ENCODE measurements at regions not wholly inside any gene's neighbourhood (a gene's known extent, or its start where the extent isn't known, plus 50 kb on each side); places are given as distances from the start of the nearest gene placed in this dataset.
A peak's percentile ranks its signal among the peaks of the same experiment; 100 is the strongest.
"Not testable (repeated sequence)": the region's sequence is repeated elsewhere in the genome, so short reads cannot be mapped to it uniquely, and the experiment has no call there.

DNA sequence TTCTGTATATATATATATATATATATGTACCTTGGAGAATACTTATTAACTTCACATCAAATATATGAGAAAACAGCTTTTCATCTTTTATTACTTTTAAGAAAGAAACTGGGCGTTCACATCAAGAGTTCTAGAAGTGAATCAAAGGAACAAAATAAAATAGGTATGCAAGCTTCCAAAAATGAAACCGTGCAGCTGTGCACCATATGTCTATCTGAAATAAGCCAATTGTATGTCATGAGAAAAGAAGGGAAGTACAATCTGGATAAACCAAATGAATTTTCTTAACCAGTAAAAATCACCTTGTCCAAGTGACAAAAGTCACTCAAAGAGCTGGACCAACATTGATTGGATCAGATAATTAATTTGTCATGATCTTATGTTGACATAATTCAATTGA lies 405.4 kb upstream of the TECRL start:
- DNase-seq (ENCODE audit: low read depth in 1 of 2, low spot score in 2 of 2): no peak
- no peaks in the 10 kb centered on the region for H3K27me3 ChIP-seq (replicated peaks)
- H3K27ac ChIP-seq: no peak overlapping the region
- H3K36me3 ChIP-seq: no peaks in the 10 kb centered on the region
- H3K9me3 ChIP-seq (replicated peaks): no peaks in the 10 kb centered on the region
- no peak overlapping the region for H3K4me3 ChIP-seq
- H3K4me1 ChIP-seq (replicated peaks): no peaks in the 10 kb centered on the region

DNA sequence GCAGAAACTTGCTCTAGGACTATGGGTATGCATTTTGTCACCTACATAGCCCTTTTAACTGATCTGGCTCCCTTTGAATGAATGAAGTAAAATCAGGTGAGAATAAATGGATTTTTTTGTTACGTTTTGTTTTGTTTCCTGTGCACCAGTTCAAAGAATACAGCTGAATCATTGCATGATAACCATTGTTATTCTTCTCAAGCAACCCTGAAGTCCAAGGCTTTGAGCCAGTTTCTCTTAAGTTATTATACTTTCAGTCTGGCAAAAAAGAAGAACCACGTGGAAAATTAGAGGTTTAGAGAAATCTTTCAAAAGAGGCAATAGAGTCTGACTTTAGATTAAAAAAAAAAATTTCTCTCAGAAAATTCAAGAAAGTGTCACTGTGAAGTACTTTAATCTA lies 398.6 kb upstream of the TECRL start:
- Histone ChIP-seq H3K27me3 (replicated peaks) (no peaks in the 10 kb centered on the region), H3K27ac (no peak overlapping the region), H3K36me3 (no peaks in the 10 kb centered on the region), H3K9me3 (replicated peaks) (no peaks in the 10 kb centered on the region; the same call in 1 of the 2 replicates), H3K4me1 (replicated peaks) (no peaks in the 10 kb centered on the region), H3K4me3 (no peak overlapping the region)
- no peak for DNase-seq (ENCODE audit: low read depth in 1 of 2, low spot score in 2 of 2)

DNA sequence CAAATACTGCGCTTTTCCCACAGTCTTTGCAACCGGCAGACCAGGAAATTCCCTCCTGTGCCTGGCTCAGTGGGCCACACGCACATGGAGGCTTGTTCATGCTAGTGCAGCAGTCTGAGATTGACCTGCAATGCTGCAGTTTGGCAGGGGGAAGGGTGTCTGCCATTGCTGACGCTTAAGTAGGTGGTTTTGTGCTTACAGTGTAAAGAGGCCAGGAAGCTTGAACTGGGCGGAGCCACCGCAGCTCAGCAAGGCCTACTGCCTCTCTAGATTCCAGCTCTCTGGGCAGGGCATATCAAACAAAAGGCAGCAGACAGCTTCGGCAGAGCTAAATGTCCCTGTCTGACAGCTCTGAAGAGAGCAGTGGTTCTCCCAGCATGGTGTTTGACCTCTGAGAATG lies 390.5 kb upstream of the TECRL start:
- Histone ChIP-seq H3K4me1 (replicated peaks) (no peaks in the 10 kb centered on the region), H3K27me3 (replicated peaks) (no peaks in the 10 kb centered on the region), H3K27ac (no peak overlapping the region), H3K36me3 (no peaks in the 10 kb centered on the region), H3K9me3 (replicated peaks) (no peaks in the 10 kb centered on the region), H3K4me3 (no peak overlapping the region)
- no peak for DNase-seq (ENCODE audit: low read depth in 1 of 2, low spot score in 2 of 2)

DNA sequence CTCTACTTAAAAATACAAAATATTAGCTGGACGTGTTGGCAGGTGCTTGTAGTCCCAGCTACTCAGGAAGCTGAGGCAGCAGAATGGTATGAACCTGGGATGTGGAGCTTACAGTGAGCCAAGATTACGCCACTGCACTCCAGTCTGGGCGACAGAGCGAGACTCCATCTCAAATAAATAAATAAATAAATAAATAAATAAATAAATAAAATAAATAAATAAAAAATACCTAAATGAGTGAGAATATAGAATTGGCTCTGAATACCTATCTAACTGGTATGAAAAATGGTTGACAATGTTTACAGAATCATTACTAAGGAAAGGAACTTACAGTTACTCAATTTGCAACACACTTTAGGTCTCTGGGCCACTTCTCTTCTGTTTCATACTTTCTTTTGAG lies 389.6 kb upstream of the TECRL start:
- H3K4me3 ChIP-seq; DNase-seq (ENCODE audit: low read depth in 1 of 2, low spot score in 2 of 2); H3K36me3 ChIP-seq; H3K9me3 ChIP-seq (replicated peaks); H3K27ac ChIP-seq; H3K4me1 ChIP-seq (replicated peaks); H3K27me3 ChIP-seq (replicated peaks): not testable (repeated sequence)

DNA sequence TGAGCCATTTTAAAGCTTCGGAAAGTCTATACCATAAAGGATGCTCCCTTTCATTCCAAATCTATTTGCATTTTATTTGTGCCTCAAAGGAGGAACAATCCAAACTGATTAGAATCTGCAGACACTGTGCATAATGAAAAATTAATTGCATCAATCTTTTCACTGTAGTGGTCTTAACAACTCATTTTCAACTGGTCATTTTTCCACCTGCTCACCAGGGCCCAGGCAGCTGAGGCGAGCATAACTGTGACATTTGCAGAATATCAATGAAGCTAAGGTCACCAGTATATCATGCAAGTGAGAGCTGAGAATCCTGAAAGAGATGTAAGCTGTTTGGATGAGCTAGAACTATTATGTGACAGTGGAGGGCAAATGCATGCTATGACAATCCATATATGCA lies 387.3 kb upstream of the TECRL start:
- Histone ChIP-seq H3K4me1 (replicated peaks) (no peaks in the 10 kb centered on the region), H3K27me3 (replicated peaks) (no peaks in the 10 kb centered on the region), H3K4me3 (no peak overlapping the region), H3K9me3 (replicated peaks) (no peaks in the 10 kb centered on the region), H3K27ac (no peak overlapping the region), H3K36me3 (no peaks in the 10 kb centered on the region)
- no peak for DNase-seq (ENCODE audit: low read depth in 1 of 2, low spot score in 2 of 2)

DNA sequence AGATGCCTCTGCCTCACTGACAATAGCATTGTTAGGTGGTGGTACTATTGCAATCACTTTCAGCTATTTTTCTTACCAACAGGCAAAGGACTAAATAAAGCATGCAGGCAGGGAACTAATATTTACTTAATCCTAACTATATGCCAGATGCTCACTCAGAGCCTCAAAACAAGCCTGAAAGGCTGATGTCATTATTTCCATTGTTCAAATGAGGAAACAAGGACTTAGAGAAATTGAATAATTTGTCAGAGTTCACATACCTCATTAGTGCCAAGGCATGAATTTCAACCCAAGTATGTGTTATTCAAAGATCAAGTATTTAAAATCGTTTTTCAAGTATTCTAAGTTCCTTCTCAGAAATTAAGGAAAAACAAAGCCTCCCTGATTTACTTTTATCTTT lies 374.9 kb upstream of the TECRL start:
- peak in 1 of 2 experiments; percentile 10 for DNase-seq (ENCODE audit: low read depth in 1 of 2, low spot score in 2 of 2)
- H3K4me3 ChIP-seq: no peak overlapping the region
- no peaks in the 10 kb centered on the region for H3K9me3 ChIP-seq (replicated peaks)
- H3K4me1 ChIP-seq (replicated peaks): no peaks in the 10 kb centered on the region
- no peak overlapping the region for H3K27ac ChIP-seq
- H3K27me3 ChIP-seq (replicated peaks): no peaks in the 10 kb centered on the region
- no peaks in the 10 kb centered on the region for H3K36me3 ChIP-seq

DNA sequence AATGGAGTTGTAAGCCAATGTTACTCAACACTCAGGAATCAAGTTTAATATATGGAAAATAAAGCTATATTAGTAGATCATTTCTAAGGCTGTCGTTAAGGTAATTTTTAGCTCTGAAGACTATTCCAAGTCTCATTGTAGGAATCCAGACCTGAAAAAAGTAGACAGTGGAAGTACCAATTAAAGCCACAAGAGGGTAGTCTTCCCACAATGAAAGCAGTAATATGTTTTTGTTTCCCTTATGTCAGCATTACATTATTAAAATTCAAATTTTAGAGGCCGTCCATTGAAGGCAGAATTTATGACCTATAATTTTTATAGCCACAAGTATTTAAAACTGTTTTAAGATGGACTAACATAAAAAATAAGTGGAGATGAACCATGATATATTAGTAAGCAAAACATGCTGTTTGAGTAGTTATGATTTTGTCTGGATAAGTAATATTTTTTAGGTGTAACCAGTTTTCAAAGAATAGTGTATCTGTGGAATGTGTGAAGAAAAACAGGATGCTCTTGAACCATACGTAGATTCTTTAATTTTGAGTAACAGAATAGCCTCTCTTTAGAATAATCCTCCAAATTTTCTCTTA lies 372.6 kb upstream of the TECRL start:
- H3K9me3 ChIP-seq (replicated peaks): no peaks in the 10 kb centered on the region
- H3K27ac ChIP-seq: no peak overlapping the region
- no peak overlapping the region for H3K4me3 ChIP-seq
- peak in 1 of 2 experiments; percentile 14 for DNase-seq (ENCODE audit: low read depth in 1 of 2, low spot score in 2 of 2)
- H3K36me3 ChIP-seq: no peaks in the 10 kb centered on the region
- no peaks in the 10 kb centered on the region for H3K4me1 ChIP-seq (replicated peaks)
- H3K27me3 ChIP-seq (replicated peaks): no peaks in the 10 kb centered on the region

DNA sequence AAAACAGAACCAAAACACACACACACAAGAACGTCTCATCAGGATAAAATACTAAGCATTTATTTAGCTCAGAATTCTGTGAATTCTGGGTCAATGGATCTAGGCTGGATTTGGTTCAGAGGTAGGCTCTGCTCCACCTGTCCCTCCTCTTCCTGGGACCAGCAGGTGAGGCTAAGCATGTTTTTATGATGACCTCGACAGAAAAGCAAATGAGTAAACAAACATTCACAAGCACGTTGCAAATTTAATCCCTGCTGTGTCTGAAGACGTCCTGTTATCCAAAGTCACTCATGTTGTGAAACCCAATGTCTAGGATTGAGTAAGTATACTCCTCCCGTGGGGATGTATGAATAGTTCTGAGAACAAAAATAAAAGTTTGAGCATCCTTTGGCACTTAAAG lies 371.4 kb upstream of the TECRL start:
- Histone ChIP-seq H3K36me3 (no peaks in the 10 kb centered on the region), H3K27me3 (replicated peaks) (no peaks in the 10 kb centered on the region), H3K27ac (no peak overlapping the region), H3K4me1 (replicated peaks) (no peaks in the 10 kb centered on the region), H3K4me3 (no peak overlapping the region), H3K9me3 (replicated peaks) (no peaks in the 10 kb centered on the region)
- no peak for DNase-seq (ENCODE audit: low read depth in 1 of 2, low spot score in 2 of 2)

DNA sequence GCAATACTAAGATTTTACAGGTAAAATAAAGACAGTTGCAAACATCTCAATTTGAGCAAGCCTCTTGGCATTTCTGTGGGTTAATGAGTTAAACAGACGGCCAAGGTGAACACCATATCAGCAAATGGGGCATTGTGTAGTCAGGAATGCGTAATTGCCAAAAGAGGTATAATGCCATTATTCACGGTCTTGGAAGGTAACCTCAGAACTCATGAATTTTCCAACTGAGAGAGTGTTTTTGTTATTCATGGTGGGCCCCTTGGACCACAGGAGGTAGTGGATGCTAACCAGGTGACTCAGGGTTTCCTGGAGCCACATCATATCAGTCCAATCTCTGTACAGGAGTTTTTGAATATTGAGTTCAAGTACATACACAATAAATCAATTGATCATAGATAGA lies 368.0 kb upstream of the TECRL start:
- H3K4me3 ChIP-seq: no peak overlapping the region
- no peak overlapping the region for H3K27ac ChIP-seq
- H3K36me3 ChIP-seq: no peaks in the 10 kb centered on the region
- H3K9me3 ChIP-seq (replicated peaks): no peaks in the 10 kb centered on the region
- H3K27me3 ChIP-seq (replicated peaks): no peaks in the 10 kb centered on the region
- DNase-seq (ENCODE audit: low read depth in 1 of 2, low spot score in 2 of 2): no peak
- no peaks in the 10 kb centered on the region for H3K4me1 ChIP-seq (replicated peaks)

DNA sequence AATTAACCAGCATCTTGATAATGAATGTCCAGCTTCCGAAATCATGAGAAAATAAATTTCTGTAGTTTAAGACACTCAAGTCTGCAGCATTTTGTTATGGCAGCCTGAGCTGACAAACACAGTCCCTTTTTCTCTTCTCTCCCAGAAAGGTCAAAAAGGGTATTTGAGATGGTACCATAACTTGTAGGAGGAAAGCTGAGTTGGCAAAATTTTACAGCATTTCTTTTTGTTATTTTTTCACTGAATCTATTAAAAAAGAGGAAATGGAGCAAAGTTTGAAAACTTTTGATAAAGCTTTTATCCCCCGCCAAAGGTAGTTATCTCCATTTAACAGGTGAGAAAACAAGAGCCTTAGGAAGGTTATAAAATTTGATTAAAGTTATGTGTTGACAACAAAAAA lies 367.6 kb upstream of the TECRL start:
- no peaks in the 10 kb centered on the region for H3K4me1 ChIP-seq (replicated peaks)
- H3K27ac ChIP-seq: no peak overlapping the region
- no peaks in the 10 kb centered on the region for H3K27me3 ChIP-seq (replicated peaks)
- H3K36me3 ChIP-seq: no peaks in the 10 kb centered on the region
- no peak for DNase-seq (ENCODE audit: low read depth in 1 of 2, low spot score in 2 of 2)
- no peaks in the 10 kb centered on the region for H3K9me3 ChIP-seq (replicated peaks)
- no peak overlapping the region for H3K4me3 ChIP-seq

DNA sequence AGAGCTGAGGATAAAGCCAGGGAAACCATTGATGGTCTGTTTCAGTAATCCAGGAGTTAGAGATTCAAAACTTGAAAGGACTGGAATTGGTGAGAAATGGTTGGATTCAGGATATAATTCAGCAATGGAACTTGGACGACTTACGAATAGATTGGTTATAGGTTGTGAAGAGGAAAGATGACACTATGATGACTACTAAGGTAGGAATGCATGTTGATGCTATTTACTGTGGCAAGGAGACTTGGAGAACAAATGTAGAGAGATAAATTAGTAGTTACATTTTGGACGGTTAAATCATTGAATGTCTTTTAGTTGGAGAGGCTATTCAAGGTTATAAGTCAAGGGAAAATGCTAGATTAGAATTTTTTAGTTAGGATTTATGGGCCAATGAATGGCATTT lies 365.4 kb upstream of the TECRL start:
- H3K9me3 ChIP-seq (replicated peaks): no peaks in the 10 kb centered on the region
- no peak for DNase-seq (ENCODE audit: low read depth in 1 of 2, low spot score in 2 of 2)
- H3K27ac ChIP-seq: no peak overlapping the region
- H3K4me1 ChIP-seq (replicated peaks): no peaks in the 10 kb centered on the region
- H3K36me3 ChIP-seq: no peaks in the 10 kb centered on the region
- no peak overlapping the region for H3K4me3 ChIP-seq
- no peaks in the 10 kb centered on the region for H3K27me3 ChIP-seq (replicated peaks)

DNA sequence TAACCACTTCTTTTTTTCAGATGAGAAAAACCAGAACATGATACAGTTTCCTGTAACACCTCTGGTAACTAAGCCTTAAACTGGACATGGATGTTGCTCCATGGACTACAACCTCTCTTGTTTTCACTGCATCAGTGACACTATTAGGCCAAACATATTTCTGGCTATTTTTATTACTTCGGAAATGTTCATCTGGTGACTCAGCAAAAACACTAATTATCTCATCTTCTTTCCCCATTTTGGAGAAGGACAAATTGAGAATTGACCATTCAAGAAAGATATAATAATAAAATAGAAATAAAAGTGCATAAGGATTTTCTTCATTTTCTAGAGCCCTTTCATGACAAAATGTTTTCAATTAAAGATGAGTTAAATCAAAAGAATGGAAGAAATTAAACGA lies 361.9 kb upstream of the TECRL start:
- Histone ChIP-seq H3K9me3 (replicated peaks) (no peaks in the 10 kb centered on the region), H3K4me3 (no peak overlapping the region), H3K4me1 (replicated peaks) (no peaks in the 10 kb centered on the region), H3K36me3 (no peaks in the 10 kb centered on the region), H3K27me3 (replicated peaks) (no peaks in the 10 kb centered on the region), H3K27ac (no peak overlapping the region)
- DNase-seq (ENCODE audit: low read depth in 1 of 2, low spot score in 2 of 2): no peak

DNA sequence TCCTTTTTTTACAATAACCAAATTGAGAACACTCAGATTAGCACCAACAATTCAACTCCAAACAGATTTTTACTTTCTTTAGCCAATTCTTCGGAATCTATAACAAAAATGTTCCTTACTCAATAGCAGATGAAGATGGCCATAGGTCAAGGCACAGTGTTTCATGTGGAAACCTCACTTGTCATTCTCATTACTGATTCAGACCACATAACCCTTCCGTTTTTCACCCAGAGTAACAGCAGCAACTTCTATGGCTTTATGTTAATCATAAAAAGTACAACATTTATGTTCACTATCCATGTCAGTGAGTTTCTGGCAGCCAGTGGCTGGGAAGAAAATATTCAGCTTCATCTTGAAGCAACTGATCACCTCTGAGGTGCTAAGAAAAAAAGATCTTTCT lies 358.3 kb upstream of the TECRL start:
- Histone ChIP-seq H3K36me3 (no peaks in the 10 kb centered on the region), H3K27me3 (replicated peaks) (no peaks in the 10 kb centered on the region), H3K27ac (no peak overlapping the region), H3K4me1 (replicated peaks) (no peaks in the 10 kb centered on the region), H3K4me3 (no peak overlapping the region), H3K9me3 (replicated peaks) (no peaks in the 10 kb centered on the region; the same call in 1 of the 2 replicates)
- DNase-seq (ENCODE audit: low read depth in 1 of 2, low spot score in 2 of 2): no peak

DNA sequence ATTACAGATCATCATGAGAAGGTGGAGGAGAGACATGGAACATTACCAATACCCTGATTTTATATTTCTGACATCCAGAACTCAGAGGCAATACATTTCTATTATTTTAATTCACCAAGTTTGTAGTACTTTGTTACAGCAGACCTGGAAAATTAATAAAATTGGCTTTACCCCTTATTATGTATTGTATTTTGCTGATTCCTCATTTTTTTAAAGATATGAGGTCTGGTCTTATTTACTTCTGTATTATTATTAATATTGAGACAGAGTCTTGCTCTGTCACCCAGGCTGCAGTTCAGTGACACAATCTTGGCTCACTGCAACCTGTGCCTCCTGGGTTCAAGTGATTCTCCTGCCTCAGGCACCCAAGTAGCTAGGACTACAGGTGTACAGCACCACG lies 357.3 kb upstream of the TECRL start:
- Histone ChIP-seq H3K27me3 (replicated peaks) (no peaks in the 10 kb centered on the region), H3K27ac (no peak overlapping the region), H3K4me1 (replicated peaks) (no peaks in the 10 kb centered on the region), H3K4me3 (no peak overlapping the region), H3K36me3 (no peaks in the 10 kb centered on the region), H3K9me3 (replicated peaks) (no peaks in the 10 kb centered on the region; the same call in 1 of the 2 replicates)
- no peak for DNase-seq (ENCODE audit: low read depth in 1 of 2, low spot score in 2 of 2)

DNA sequence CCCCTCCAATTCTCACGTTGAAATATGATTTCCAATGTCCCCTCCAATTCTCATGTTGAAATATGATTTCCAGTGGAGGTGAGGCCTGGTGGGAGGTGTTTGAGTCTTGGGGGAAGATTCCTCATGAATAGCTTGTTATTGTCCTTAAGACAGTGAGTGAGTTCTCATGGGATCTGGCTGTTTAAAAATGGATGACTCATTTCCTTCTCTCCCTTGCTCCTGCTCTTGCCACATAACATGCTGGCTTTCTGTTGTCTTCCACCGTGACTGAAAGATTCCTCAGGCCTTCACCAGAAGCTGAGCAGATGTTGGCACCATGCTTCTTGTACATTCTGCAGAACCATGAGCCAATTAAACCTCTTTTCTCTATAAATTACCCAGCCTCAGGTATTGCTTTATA lies 346.8 kb upstream of the TECRL start:
- Histone ChIP-seq H3K27ac (no peak overlapping the region), H3K9me3 (replicated peaks) (0 out of 2 replicates have a peak, but pooled peaks cover 4% of the 10 kb centered on the region), H3K4me3 (no peak overlapping the region), H3K36me3 (no peaks in the 10 kb centered on the region), H3K27me3 (replicated peaks) (no peaks in the 10 kb centered on the region), H3K4me1 (replicated peaks) (no peaks in the 10 kb centered on the region)
- DNase-seq (ENCODE audit: low read depth in 1 of 2, low spot score in 2 of 2): no peak
